Skeletal muscle satellite cell (primary cell): ENCODE measurements at regions not wholly inside any gene's neighbourhood (a gene's known extent, or its start where the extent isn't known, plus 50 kb on each side); places are given as distances from the start of the nearest gene placed in this dataset.
"Not testable (repeated sequence)": the region's sequence is repeated elsewhere in the genome, so short reads cannot be mapped to it uniquely, and the experiment has no call there.

Experiments used
- H3K27me3 ChIP-seq: 2 replicates; pipeline ENCODE4 v1.7.0; 2013; ENCODE audit warnings: low read length; ENCODE audit not compliant: control insufficient read depth, insufficient read depth
- H3K36me3 ChIP-seq: 2 replicates; pipeline ENCODE4 v1.7.0; 2013; ENCODE audit warnings: mild to moderate bottlenecking, control low read depth, low read length; ENCODE audit not compliant: insufficient read depth
- H3K4me1 ChIP-seq: 2 replicates; pipeline ENCODE4 v1.7.0; 2013; ENCODE audit warnings: low read length; ENCODE audit not compliant: control insufficient read depth, insufficient read depth
- H3K4me2 ChIP-seq: 2 replicates; pipeline ENCODE4 v1.7.0; 2013; ENCODE audit warnings: mild to moderate bottlenecking, low read length
- H3K4me3 ChIP-seq: 2 replicates; pipeline ENCODE4 v1.7.0; 2013; ENCODE audit warnings: low read length
- H3K9ac ChIP-seq: 2 replicates; pipeline ENCODE4 v1.7.0; 2013; ENCODE audit warnings: mild to moderate bottlenecking, low read depth, low read length, moderate library complexity
- H3K9me3 ChIP-seq: replicated peaks from 2 replicates; pipeline ENCODE4 v1.7.0; 2013; ENCODE audit warnings: mild to moderate bottlenecking, control low read depth, low read length

DNA sequence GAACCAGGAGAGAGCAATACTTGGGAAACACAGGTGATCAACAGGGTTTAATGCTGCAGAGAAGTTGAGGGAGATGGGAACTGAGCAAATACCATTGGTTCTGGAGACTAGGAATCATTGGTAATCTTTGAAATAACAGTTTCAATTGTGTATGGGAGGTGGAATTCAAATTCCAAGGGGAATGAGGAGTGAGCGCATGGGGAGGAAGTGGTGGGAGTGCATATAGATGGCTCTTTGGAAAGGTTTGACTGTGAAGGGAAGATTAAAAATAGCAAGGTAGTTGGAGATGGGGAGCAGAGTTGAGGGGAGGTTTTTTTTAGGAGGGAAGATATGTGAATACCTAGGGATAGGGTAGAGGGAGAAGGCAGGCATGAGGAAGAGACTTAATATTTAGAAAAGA is 51.1 kb upstream of the ROPN1 start:
- no peaks in the 10 kb centered on the region for H3K9me3 ChIP-seq
- peaks cover 23% of the 10 kb centered on the region for H3K27me3 ChIP-seq
- H3K9ac ChIP-seq = no peak overlapping the region
- H3K4me2 ChIP-seq = no peak overlapping the region
- H3K4me3 ChIP-seq = no peak overlapping the region
- H3K4me1 ChIP-seq = no peaks in the 10 kb centered on the region
- H3K36me3 ChIP-seq = no peaks in the 10 kb centered on the region

- Histone ChIP-seq H3K4me2 (no peak overlapping the region), H3K27me3 (peaks cover 12% of the 10 kb centered on the region), H3K9ac (no peak overlapping the region), H3K4me1 (no peaks in the 10 kb centered on the region), H3K4me3 (no peak overlapping the region), H3K9me3 (no peaks in the 10 kb centered on the region), H3K36me3 (no peaks in the 10 kb centered on the region)
These were observed 53.0 kb upstream of the ROPN1 start for GRCh38 chr3:124044956-124045355.

DNA sequence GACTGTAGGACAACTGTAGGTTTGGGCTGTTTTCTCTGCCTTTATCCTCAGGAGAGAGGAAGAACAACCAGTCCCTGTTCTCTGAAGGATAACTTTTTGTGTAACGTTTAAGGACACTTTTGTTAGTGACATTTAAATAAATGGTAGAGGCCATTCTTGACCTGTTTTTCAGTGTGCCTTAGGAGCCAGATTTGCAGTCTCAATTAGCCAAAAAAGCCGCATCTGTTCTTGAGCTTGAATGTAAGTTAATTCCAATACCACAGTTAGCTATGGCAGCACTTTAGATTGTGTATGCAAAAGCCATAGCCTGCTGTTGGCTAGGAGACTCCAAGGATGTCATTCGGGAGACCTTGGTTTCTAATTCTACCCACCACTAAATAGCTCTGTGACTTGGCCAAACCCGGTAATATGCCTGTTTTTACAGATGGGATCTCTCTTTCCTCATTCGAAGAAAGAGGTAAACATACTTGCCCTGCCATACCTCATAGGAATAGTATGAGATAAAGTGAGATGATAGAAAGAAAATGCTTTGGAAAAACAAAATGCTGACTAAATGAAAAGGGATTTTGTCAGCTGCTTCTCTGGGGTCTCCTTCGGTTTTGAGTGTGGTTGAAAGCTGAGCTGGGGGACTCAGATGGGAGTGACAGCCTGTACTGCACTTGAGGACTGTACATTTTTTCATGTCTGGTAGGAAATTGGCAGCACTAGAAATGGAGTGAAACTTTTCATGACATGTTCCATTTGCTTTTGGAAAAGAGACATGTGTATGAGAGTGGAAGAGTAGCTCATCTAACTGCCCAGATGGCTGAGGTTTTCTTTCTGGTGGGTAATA is 57.3 kb upstream of the ROPN1 start:
- Histone ChIP-seq H3K27me3 (peaks cover 7% of the 10 kb centered on the region), H3K4me1 (no peaks in the 10 kb centered on the region), H3K36me3 (no peaks in the 10 kb centered on the region), H3K9me3 (no peaks in the 10 kb centered on the region), H3K4me2 (no peak overlapping the region), H3K9ac (no peak overlapping the region), H3K4me3 (no peak overlapping the region)

DNA sequence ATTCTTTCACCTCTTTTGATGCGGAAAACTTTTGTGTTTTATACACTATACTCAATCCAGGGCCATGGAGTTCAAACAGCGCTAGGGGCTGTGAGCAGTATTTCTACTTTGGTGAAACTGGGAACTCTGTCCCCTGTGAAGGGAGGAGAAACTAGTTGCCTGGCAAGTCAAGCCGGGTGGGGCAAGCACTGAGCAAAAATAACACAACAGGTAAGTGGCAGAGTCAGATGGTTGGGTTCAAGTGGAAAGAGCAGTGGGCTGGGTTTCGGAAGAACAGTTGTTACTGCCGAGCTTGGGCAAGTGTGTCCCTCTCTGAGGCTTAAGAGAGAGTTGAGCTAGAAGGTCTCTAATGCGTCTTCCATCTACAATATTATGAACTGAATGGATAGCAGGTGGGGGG is 59.7 kb upstream of the ROPN1 start:
- no peak overlapping the region for H3K4me3 ChIP-seq
- no peak overlapping the region for H3K4me2 ChIP-seq
- no peaks in the 10 kb centered on the region for H3K9me3 ChIP-seq
- H3K27me3 ChIP-seq = peaks cover 16% of the 10 kb centered on the region
- H3K9ac ChIP-seq = no peak overlapping the region
- H3K4me1 ChIP-seq = no peaks in the 10 kb centered on the region
- H3K36me3 ChIP-seq = no peaks in the 10 kb centered on the region

- H3K4me3 ChIP-seq = no peak overlapping the region
- H3K36me3 ChIP-seq = no peaks in the 10 kb centered on the region
- H3K4me2 ChIP-seq = no peak overlapping the region
- H3K4me1 ChIP-seq = no peaks in the 10 kb centered on the region
- peaks cover 22% of the 10 kb centered on the region for H3K27me3 ChIP-seq
- no peak overlapping the region for H3K9ac ChIP-seq
- no peaks in the 10 kb centered on the region for H3K9me3 ChIP-seq
These were observed 61.9 kb upstream of the ROPN1 start for GRCh38 chr3:124053871-124054270.

- H3K36me3 ChIP-seq = no peaks in the 10 kb centered on the region
- no peaks in the 10 kb centered on the region for H3K9me3 ChIP-seq
- peaks cover 15% of the 10 kb centered on the region for H3K27me3 ChIP-seq
- no peak overlapping the region for H3K4me3 ChIP-seq
- H3K9ac ChIP-seq = no peak overlapping the region
- no peak overlapping the region for H3K4me2 ChIP-seq
- no peaks in the 10 kb centered on the region for H3K4me1 ChIP-seq
These were observed 64.9 kb upstream of the ROPN1 start for GRCh38 chr3:124056846-124057245.

DNA sequence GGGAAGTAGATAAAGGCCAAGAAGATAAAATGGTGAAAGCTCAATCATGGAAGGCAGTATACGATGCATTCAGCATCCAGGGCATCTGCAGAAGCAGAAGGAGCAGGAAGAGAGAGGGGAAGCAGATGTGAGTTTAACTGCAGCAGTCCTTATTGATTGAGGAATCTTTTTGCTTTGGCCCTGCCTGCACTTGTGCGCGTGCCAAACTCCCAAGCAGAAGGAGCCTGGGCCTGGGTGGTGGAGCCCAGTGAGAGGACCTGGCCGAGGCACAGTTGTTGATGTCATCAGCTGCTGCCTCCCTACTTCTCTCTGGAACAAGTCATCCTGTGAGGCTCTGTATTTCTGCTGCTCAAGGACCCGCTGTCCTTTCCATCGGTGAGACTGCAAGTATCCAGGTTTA is 65.5 kb upstream of the ROPN1 start:
- Histone ChIP-seq H3K4me2 (no peak overlapping the region), H3K9ac (no peak overlapping the region), H3K4me1 (no peaks in the 10 kb centered on the region), H3K36me3 (no peaks in the 10 kb centered on the region), H3K27me3 (peaks cover 15% of the 10 kb centered on the region), H3K4me3 (no peak overlapping the region), H3K9me3 (no peaks in the 10 kb centered on the region)

GRCh38 chr3:124059580-124059979 is 67.7 kb upstream of the ROPN1 start:
- Histone ChIP-seq H3K4me1 (no peaks in the 10 kb centered on the region), H3K27me3 (peaks cover 22% of the 10 kb centered on the region), H3K36me3 (no peaks in the 10 kb centered on the region), H3K9me3 (no peaks in the 10 kb centered on the region), H3K4me2 (no peak overlapping the region), H3K4me3 (no peak overlapping the region), H3K9ac (no peak overlapping the region)

- no peak overlapping the region for H3K4me3 ChIP-seq
- H3K27me3 ChIP-seq = peaks cover 7% of the 10 kb centered on the region
- H3K4me1 ChIP-seq = no peaks in the 10 kb centered on the region
- H3K9me3 ChIP-seq = no peaks in the 10 kb centered on the region
- no peaks in the 10 kb centered on the region for H3K36me3 ChIP-seq
- no peak overlapping the region for H3K9ac ChIP-seq
- H3K4me2 ChIP-seq = no peak overlapping the region
These were observed 71.4 kb upstream of the ROPN1 start for GRCh38 chr3:124063197-124063909.

DNA sequence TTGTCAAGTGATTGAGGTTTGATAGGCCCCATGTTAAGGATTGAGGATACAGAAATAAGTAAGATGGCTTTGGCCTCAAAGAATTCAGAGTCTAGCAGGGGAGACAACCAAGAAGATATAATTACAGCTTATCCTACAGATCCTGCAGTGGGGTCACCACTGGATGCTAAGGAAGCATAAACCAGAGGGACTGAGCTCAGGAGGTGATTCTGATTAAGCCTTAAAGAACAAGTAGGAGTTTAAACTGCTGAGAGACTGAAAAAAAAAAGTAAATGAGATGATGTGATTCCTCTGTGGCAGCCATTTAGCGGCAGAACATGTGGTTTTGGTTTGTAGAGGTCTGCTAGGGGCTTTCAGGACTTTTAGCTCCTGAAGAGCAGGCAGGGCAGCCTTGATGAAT is 72.1 kb upstream of the ROPN1 start:
- H3K4me3 ChIP-seq = no peak overlapping the region
- H3K4me1 ChIP-seq = no peaks in the 10 kb centered on the region
- H3K36me3 ChIP-seq = no peaks in the 10 kb centered on the region
- H3K4me2 ChIP-seq = no peak overlapping the region
- peaks cover 7% of the 10 kb centered on the region for H3K27me3 ChIP-seq
- H3K9me3 ChIP-seq = no peaks in the 10 kb centered on the region
- H3K9ac ChIP-seq = no peak overlapping the region

DNA sequence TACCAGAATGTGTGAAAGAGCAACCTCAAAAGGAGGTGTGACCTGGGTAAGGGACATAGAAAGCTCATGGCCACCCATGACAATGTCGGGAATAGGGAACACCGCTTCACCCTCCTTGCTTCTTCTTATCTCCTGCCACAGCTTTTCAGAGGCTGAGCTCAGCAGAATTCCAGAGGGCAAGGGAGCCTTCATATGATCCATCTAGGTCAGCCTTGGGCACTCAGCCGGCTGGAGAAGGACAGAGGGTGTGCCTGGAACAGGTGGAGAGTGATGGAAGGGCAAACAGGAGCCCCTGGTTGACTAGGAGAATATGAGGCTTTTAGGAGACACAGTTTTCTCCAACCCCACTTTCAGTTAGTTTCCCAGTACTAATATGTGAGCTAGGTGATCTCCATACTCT is 74.6 kb upstream of the ROPN1 start:
- H3K4me3 ChIP-seq, H3K4me1 ChIP-seq, H3K9ac ChIP-seq, H3K4me2 ChIP-seq, H3K9me3 ChIP-seq, H3K27me3 ChIP-seq, H3K36me3 ChIP-seq: not testable (repeated sequence)

DNA sequence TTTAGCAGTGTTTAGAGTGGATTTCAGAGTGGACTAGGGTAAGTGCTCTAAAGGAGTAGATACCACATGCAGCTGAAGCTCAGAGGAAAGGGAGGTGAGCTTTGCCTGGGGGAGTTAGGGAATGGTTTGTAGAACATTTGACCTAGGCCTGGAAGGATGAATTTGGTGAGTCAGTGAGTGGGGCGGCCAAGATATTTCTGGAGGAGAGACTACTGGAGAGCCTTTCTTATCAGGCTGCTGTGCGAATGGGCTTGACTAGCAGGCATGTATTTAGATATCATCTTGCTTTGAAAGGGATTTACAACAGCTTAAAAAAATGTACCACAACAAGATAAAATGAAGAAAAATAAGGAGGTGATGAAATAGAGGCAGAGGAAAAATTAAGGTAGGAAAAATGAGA is 77.8 kb upstream of the ROPN1 start:
- not testable (repeated sequence) for H3K4me2 ChIP-seq, H3K4me1 ChIP-seq, H3K4me3 ChIP-seq, H3K9me3 ChIP-seq, H3K9ac ChIP-seq, H3K36me3 ChIP-seq, H3K27me3 ChIP-seq
